Stomach (tissue), 8 donors: ENCODE measurements at regions not wholly inside any gene's neighbourhood (a gene's known extent, or its start where the extent isn't known, plus 50 kb on each side); places are given as distances from the start of the nearest gene placed in this dataset.

Source experiments
- DNase-seq, 2 donors: peaks; one replicate each; pipeline versions ENCODE4 v3.0.0 to v3.0.0-alpha.2; 2013 to 2019
- H3K27ac ChIP-seq, 5 donors: fragments of 200-600 bp in 4 of 5; sonication (generic) in 4 of 5; one replicate each; pipeline ENCODE4 v1.5.1; 2013 to 2019; ENCODE audit warnings: mild to moderate bottlenecking in 1 of 5, moderate library complexity in 1 of 5
- H3K27me3 ChIP-seq, 3 donors: fragments of 200-600 bp; sonication (generic); one replicate each; pipeline ENCODE4 v1.5.1; 2017 to 2019; ENCODE audit warnings: mixed run types in 1 of 3
- H3K36me3 ChIP-seq, 4 donors: fragments of 200-600 bp; sonication (generic); 1 replicate in 3 of 4; 2 replicates in 1 of 4; pipeline ENCODE4 v1.5.1; 2016 to 2019
- H3K4me1 ChIP-seq, 4 donors: fragments of 200-600 bp; sonication (generic); one replicate each; pipeline ENCODE4 v1.5.1; 2016 to 2019
- H3K4me3 ChIP-seq, 4 donors: fragments of 200-600 bp; sonication (generic) in 3 of 4; one replicate each; pipeline ENCODE4 v1.5.1; 2016 to 2019; ENCODE audit warnings: mild to moderate bottlenecking in 1 of 4
- H3K9me3 ChIP-seq, 4 donors: fragments of 200-600 bp; sonication (generic); one replicate each; pipeline ENCODE4 v1.5.1; 2016 to 2019
- CTCF ChIP-seq, 7 experiments: fragments of 450-650 bp in 4 of 7; fragments of 200-600 bp in 3 of 7; sonication (generic) in 3 of 7; IDR thresholded peaks; one replicate each; pipeline ENCODE4 v1.5.1; 2016 to 2019; ENCODE audit warnings: antibody characterized with exemption in 7 of 7, control low read depth in 2 of 7, mild to moderate bottlenecking in 1 of 7
- EP300 ChIP-seq: sonication (generic); formaldehyde crosslinking; IDR thresholded peaks from one replicate; pipeline ENCODE4 v1.6.1; 2017; ENCODE audit warnings: antibody characterized with exemption
- POLR2A ChIP-seq, 4 donors: fragments of 450-650 bp; IDR thresholded peaks; one replicate each; pipeline ENCODE4 v1.6.1; 2016; ENCODE audit warnings: antibody characterized with exemption in 4 of 4, control low read depth in 2 of 4, mild to moderate bottlenecking in 1 of 4, moderate library complexity in 1 of 4
- POLR2AphosphoS5 ChIP-seq, 3 donors: sonication (generic); formaldehyde crosslinking; IDR thresholded peaks; one replicate each; pipeline ENCODE4 v1.6.1; 2016; ENCODE audit warnings: antibody characterized with exemption in 3 of 3
- WGBS, 5 donors: extraction: QIAGEN DNeasy Blood & Tissue Kit in 3 of 5; methylation state at CpG; one replicate each; pipeline versions ENCODE4 v1.1.5 to v1.1.7; 2013 to 2018; 5-methylcytosine and 5-hydroxymethylcytosine counted together
- intact Hi-C: fragments of 100-400 bp; cut with DNase I; formaldehyde crosslinking; loops from one replicate; pipeline ENCODE4 v1.15.1; 2023; ENCODE audit warnings: low total_unique reads
- donor health status: healthy with polysubstance abuse.
- donor health status: Bipolar disorder and iron deficiency.
- donor health status: healthy.

GRCh38 chr11:70027451-70027850 lies 50.7 kb upstream of the ANO1 start:
- intact Hi-C loops: no loop called here
- 75 to 88% (median 80%) methylated on average over 5 to 8 of the region's 8 CpGs for WGBS, 5 donors
- H3K36me3 ChIP-seq: no peaks in the 10 kb centered on the region
- H3K9me3 ChIP-seq: peaks cover 0 to 9% (median 6%) of the 10 kb centered on the region in 4 donors
- H3K27ac ChIP-seq: no peak overlapping the region
- H3K4me1 ChIP-seq: no peaks in the 10 kb centered on the region
- TF ChIP-seq POLR2A (IDR thresholded peaks at IDR 0.05) (no peak), POLR2AphosphoS5 (IDR thresholded peaks at IDR 0.05) (no peak), CTCF (IDR thresholded peaks at IDR 0.05) (no peak), EP300 (no peak)
- no peaks in the 10 kb centered on the region for H3K27me3 ChIP-seq
- no peak overlapping the region for H3K4me3 ChIP-seq
- peak in 1 of 2 donors; percentile 22 for DNase-seq

- Histone ChIP-seq H3K27me3 (peaks cover 0 to 4% (median 0%) of the 10 kb centered on the region in 3 donors), H3K4me3 (no peak overlapping the region), H3K27ac (no peak overlapping the region), H3K4me1 (no peaks in the 10 kb centered on the region), H3K36me3 (no peaks in the 10 kb centered on the region), H3K9me3 (peaks cover 0 to 5% (median under 1%) of the 10 kb centered on the region in 4 donors)
- no peak for DNase-seq
- TF ChIP-seq EP300: no peak
- TF ChIP-seq POLR2A (IDR thresholded peaks at IDR 0.05): no peak
- TF ChIP-seq POLR2AphosphoS5 (IDR thresholded peaks at IDR 0.05): no peak
- no peak for TF ChIP-seq CTCF (IDR thresholded peaks at IDR 0.05)
- WGBS, 5 donors: 77 to 83% (median 81%) methylated on average over 12 of the region's 12 CpGs
- intact Hi-C loops: no loop called here
These were observed 49.8 kb upstream of the ANO1 start for GRCh38 chr11:70028147-70028855.
